Caki2 (cell line): ENCODE measurements at regions not wholly inside any gene's neighbourhood (a gene's known extent, or its start where the extent isn't known, plus 50 kb on each side); places are given as distances from the start of the nearest gene placed in this dataset.

ENCODE experiments used
- DNase-seq: peaks from one replicate; pipeline ENCODE4 v3.0.0-alpha.2; 2015; ENCODE audit warnings: low read depth
- in situ Hi-C: cut with HindIII; loops from 2 replicates; pipeline ENCODE4 v1.10.0; 2016; ENCODE audit warnings: low sequenced_read_pairs, low pct_unique_long_range_greater_than_20kb, mixed read lengths

DNA sequence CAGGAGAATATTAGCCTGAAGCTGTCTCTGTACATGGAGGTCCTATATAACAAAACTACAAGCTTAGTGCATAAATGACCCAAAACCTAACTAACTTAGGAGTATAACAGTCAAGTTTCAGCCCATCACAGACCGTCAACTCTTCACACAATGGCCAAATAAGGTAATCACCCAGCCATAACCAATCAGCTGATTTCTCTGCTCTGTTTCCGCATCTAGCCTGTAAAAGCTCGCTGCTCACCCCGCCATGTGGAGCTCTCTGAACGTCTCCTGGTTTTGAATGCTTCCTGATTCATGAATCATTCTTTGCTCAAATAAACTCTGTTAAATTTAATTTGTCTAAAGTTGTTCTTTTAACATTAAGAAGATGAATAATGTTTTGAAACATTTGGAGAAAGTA, 593.6 kb downstream of the TMX3 start:
- in situ Hi-C loops = no loop called here
- DNase-seq = no peak

DNA sequence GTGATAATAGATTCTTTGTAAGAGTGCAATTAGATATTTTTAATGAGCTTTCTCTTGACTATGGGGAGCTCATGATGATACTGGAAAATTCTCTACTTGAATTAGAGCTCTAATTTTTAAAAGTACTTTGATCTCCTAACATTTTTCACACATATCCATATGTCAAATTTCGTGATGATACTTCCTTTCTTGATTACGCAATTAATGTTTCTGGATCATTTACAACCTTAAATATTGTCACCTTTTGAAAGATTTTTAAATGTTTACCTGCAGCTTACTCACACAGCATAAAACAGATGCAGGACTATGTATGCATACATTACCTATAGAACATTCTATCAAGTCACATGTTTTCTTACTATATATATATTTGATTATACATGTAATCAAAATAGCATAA, 598.5 kb upstream of the DSEL start:
- no peak for DNase-seq
- in situ Hi-C loops = no loop called here

DNA sequence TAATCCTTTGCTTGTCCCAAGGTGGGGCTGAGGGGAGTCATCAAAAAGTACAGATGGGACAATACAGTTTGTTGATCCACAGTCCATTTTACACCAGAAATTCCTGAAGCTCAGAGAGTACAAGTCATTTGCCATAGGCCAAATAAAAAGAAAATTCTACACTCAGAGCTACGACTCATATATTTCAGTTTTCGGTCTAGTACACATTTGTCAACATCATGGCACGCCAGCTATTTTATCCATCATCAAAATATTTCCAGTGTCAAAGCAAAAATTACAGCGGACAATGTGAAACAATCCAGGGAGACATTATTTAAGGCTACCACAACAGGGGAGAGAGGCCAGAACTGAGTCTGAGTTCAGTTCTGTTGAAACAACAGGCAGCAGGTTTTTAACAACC, 587.5 kb upstream of the DSEL start:
- peak; percentile 1 for DNase-seq

DNA sequence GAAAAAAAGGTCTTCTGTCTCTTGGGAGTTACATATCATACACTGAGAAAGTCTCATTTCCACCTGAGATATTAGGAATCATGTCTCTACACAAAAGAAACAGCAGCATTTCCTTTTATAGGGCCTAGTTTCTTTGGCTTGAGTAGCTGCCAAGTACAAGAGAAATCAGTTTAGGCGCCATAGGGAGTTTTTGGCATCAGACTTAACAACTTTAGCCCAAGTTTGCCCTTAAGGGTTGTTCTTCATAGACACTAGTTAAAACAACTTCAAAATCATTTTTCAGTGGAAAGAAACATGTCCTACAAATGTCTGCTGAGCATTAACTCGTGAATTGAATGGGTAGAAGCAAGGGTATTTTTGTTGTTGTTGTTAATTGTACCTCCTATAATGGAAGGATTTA, 587.0 kb upstream of the DSEL start:
- in situ Hi-C loops = no loop called here
- no peak for DNase-seq

More for the DNA sequence above, 587.5 kb upstream of the DSEL start:
- in situ Hi-C loops = no loop called here

DNA sequence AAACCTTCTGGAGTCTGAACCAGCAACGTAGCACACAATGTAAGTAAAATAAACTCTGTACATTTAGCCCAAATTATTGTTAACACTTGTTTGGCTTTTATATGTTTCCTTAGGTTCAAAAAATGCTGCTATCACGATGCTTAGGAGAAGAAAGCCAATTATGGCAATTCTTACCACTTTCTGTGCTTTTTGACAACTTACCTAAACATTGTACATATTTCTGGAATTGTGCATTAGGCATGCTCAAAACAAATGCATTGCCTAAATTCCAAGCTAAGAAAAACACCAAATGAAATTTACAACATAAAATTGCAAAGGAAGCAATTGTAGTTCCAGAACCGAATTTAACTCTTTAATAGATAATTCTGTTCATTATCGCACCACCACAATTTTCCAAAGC, 585.6 kb upstream of the DSEL start:
- DNase-seq = no peak
- in situ Hi-C loops = no loop called here

DNA sequence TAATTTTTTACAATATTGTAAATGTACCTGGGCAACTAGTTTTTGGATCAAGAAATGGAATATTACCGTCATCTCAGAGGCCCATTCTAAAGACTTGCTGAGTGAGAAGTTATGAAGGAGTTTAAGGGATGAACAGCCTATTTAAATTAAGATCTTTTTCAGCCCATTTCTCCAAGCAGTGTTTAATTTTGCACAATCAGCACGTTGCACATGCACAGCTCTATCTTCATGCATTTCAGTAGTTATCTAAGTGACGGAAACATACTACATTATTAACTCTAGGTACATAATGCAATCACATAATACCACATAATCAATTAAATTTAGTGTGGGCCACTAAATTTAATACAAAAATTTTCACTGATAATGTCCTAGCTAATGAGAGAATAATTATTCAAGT, 582.1 kb upstream of the DSEL start:
- no peak for DNase-seq
- in situ Hi-C loops = no loop called here

DNA sequence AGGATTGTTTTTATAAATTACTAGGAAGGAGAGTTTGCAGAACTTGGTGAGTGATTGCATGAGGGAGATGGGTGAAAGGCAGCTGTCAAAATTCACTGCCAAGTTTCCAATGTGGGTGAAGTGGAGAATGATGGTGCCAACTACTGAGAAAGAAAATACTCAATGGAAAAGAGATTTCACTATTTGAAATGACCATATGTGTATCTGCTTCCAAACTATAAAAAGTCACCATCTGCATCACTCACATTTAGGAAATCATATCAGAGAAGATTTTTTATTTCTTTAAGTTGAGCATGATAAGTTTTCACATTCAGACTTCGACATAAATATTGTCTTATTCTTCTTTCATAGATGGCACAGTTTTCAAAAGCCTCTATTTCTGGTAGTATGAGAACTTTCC, 570.0 kb upstream of the DSEL start:
- no peak for DNase-seq
- in situ Hi-C loops = no loop called here

DNA sequence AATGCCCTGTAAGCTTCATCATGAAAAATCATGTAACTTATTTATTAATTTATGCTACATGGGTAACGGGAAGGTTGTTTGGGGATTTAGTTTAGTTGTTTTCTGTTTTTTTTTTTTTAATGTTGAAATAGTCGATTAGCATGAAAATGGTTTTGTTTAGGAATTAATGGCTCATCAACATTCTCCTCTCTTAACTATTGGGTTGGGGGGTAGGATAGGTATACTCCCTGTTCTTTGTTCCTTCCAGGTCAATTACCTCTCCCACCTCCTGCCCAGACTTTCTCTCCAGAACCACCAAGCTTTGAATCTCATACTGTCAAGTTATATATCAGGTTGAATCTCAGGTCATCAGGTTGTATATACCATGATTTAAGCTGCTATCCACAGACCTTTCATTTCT, 568.7 kb upstream of the DSEL start:
- no peak for DNase-seq
- in situ Hi-C loops = no loop called here

DNA sequence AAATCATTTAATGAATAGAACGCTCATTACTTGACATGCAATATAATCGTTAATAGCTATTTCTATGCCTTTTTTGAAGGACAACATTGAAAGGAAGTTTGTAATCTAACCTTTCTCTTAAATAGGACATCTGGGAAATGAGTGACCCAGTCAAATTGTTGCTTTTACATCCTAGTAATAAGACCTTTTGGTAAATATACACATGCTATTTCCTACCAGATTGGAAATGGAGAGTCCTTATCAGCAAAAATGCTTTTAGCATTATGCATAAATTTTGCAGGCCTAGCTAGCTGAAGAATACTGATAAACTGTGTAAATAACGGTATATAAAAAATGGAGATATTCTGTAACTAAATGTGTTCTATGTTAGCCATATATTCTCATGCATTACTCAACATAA, 567.3 kb upstream of the DSEL start:
- in situ Hi-C loops = no loop called here
- no peak for DNase-seq

DNA sequence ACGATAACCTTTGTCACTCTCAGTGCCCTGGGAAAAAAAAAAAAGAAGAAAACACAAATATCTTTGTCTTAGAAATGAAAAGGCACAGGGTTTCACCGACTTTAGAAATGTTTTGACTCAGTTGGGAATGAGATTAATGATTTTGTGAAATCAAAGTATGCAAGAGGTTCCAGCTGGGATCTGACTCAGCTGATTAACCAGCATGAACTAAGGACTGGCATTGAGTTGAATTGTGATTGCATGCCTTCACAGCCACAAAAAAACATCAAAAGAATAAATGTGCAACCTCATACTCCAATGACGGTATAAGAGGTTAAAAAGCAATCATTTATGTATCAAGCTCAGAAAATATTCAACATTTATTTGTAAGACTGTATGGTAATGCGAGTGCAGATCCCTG, 566.6 kb upstream of the DSEL start:
- in situ Hi-C loops = no loop called here
- DNase-seq = peak; percentile 1

DNA sequence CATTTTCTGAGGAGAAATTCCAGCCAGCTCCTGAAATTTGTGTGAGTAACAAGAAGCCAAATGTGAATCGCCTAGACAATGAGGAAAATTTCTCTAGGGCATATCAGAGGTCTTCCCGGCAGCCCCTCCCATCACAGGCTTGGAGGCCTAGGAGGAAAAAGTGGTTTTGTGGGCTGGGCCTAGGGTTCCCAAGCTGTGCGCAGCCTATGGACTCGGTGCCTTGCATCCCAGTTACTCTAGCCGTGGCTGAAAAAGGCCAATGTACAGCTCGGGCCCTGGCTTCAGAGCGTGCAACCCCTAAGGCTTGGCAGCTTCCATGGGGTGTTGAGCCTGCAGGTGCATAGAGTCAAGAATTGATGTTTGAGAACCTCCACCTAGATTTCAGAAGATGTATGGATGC, 556.2 kb upstream of the DSEL start:
- in situ Hi-C loops = no loop called here
- no peak for DNase-seq

DNA sequence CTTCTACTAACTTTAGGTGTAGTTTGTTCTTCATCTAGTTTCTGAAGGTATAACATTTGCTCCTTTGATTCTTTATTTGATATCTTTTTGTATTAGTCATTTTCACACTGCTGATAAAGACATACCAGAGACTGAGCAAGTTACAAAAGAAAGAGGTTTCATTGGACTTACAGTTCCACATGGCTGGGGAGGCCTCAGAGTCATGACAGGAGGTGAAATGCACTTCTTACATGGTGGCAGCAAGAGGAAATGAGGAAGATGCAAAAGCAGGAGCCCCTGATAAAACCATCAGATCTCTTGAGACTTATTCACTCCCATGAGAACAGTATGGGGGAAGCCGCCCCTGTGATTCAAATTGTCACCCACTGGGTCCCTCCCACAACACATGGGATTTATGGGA, 544.4 kb upstream of the DSEL start:
- in situ Hi-C loops = no loop called here
- no peak for DNase-seq

DNA sequence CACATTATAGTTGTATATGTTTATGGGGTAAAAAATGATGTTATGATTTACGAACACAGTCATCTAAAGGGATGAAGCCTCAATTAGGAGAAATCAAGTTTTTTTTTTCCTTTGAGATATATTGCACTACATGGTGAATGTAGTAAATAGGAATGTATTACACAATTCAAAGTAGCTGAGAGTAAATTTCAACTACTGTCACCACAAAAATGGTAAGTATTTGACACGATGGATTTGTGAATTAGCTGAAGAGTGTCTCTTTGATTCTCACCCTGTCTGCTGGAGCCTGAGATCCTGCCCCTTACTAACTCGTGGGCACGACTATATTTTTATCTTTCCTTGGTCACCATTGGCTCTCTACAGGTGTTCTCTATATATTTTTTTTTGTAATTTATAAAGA, 540.4 kb upstream of the DSEL start:
- in situ Hi-C loops = no loop called here
- no peak for DNase-seq

DNA sequence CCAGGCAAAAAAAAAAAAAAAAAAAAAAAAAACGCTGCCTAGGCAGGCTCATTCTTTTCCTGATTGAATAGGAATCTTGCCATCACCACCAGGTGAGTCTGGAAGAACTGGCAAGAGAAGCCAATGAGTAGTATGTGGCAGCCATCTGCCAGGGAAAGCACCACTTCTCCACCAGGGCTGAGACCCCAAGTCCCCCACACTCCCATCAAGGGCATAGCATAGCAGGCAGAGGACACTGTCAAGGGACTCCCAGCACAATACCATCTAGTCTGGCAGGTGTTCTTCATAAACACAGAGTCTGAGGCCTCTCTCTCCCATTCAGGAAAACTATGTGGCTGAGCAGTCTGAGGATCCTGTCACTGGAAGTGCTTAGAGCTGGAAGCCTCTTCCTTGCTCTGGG, 538.1 kb upstream of the DSEL start:
- no peak for DNase-seq
- in situ Hi-C loops = no loop called here

DNA sequence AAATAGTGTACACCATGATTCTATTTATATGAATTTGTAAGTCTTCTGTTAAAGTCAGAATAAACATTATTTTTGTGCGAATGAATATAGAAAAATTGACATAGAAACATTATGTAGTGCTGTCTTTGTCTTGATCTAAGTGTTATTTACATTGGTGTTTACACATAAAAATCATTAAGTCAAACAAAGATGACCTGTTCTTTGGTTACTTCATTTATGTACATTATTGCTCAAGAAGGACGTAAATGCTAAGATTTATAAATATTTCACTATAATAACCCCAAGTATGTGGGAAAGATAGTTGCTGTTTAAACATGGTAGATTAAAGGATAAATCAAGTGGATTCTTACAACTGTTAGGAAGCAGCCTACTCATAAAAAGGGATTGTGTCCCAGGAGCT, 536.8 kb upstream of the DSEL start:
- DNase-seq = no peak
- in situ Hi-C loops = no loop called here

DNA sequence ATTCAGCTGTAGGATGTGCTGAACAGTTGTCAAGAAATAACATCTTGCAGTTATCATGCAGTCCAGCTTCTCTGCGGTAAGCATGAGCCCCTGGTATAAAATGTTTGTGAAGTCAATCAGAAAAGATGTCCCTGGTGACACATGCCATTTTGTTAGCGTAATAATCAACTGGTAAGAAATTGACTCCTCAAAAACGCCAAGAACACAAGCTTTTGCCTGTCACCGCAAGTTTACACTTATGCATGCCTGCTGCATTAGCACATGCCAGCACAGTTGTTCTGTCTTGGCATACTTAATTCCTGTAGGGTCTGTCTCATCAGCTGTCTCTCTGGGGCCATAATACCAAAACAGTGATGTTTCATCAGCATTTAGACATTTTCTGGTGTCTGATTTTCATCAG, 524.8 kb upstream of the DSEL start:
- no peak for DNase-seq
- in situ Hi-C loops = no loop called here

DNA sequence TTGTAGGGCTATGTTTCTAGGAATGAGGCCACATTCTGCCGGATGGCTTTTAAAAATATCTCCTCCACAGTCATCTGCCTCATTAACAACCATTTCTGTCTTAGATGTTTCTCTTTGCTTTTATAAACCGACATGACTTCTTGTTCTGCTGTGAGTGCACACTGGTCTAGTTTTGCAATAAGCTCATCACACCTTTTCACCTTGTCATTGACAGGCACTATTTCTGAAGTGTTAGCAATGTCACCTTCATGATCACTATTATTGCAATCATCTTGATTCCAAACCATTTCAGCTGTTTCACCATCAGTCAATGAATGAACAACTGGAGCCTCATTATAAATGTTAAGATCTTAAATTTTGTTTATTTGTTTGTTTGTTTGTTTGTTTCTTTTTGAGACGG, 523.7 kb upstream of the DSEL start:
- in situ Hi-C loops = no loop called here
- DNase-seq = no peak

DNA sequence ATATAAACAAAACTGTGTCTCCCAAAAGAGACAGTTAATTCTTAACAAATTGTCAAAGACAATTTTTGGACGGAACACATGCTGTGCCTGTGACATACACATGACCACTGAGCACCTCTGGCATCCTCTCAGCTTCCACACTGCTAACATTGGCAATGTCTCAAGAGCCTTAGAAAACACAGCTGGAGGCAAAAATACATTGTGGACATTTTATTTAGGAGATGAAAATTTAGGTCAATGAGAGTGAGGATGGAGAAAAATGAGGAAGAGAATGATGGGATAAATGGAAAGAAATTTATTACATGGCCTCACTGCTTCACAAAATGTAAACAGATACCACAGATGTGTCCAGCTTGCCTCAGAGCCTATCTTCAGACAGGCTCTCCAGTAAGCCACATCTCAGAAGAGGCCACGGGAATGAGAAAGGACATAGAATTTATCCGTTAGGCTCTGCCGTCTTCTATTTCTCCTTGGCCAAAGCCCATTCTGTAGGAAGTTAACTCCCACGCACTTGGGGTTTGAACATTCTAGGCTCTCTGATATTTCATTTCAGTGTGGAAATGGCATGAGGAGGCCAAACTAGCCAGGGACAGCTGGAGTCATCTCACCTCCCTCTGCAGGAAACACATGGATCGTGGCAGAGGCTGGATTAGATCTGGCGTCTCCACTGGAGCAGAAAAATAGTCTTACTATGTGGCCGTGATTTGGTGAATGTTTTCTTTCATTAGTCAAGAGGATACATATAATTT, 519.4 kb upstream of the DSEL start:
- in situ Hi-C loops = no loop called here
- no peak for DNase-seq

DNA sequence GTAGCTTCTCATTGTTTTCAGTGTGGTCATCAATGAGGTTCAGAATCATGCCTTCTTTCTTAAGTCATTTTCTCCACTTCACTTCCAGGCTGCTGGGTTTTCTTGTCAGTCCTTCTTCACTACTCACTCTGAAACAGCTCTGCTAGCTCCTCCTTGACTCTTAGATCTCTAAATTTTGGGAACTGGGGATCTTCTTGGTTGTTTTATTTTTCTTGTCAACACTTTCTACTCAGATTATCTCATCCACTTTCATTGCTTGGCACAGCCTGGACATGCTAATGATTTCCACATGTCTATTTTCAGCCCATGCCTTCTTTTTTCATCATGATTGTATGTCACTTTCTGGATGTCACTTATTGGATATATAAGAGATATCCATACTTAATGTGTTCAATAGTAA, 517.8 kb upstream of the DSEL start:
- in situ Hi-C loops = no loop called here
- DNase-seq = no peak

DNA sequence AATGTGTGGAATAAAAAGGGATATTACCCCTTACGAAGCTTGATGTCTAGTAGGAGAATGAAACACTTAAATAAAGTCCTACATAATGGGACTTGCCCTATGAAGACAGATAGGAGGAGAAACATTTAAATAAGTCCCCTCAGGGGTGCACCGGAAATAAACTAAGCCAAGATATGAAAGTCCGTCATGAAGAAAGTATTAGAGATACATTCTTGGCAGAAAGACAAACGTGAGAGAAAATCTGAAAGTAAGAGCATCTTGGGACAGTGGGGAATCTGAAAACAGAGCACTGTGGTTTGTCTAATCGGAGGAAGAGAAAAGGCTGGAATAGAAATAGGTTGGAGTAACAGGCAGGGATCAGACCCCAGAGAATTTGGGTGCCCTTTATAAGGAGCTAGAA, 516.9 kb upstream of the DSEL start:
- DNase-seq = no peak
- in situ Hi-C loops = no loop called here

DNA sequence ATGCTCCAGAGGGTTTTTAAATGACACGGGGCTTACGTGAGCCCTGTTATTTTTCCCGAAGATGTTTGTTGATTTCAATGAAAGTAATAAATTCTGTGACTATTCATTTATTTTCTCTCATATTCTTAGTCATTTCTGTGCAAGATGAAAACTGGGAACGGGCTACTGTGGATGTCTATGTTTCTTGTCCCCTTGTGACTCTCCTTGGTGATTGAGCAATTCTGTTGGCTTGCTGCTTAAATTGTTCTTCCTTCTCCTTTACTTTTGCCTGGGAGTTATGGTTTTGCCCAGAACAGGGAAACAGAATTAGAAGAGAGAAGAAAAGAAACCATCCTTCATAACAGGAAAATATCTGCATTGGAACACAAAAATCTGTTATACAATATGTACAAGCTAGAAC, 508.2 kb upstream of the DSEL start:
- no peak for DNase-seq
- in situ Hi-C loops = no loop called here
